Erythroblast (primary cell): ENCODE measurements at regions not wholly inside any gene's neighbourhood (a gene's known extent, or its start where the extent isn't known, plus 50 kb on each side); places are given as distances from the start of the nearest gene placed in this dataset.

ENCODE experiments used
- GATA1 ChIP-seq: IDR thresholded peaks from 2 replicates; pipeline ENCODE4 v1.6.1; 2011; ENCODE audit warnings: low read depth, mild to moderate bottlenecking, control low read depth, low read length, moderate library complexity
- POLR2A ChIP-seq: IDR thresholded peaks from 2 replicates; pipeline ENCODE4 v1.6.1; 2011; ENCODE audit warnings: mild to moderate bottlenecking, low read length

- TF ChIP-seq POLR2A (no peak), GATA1 (no peak)
Observed at GRCh38 chr19:30316560-30317106, 55.6 kb upstream of the ZNF536 start.
